Activated CD4-positive, alpha-beta T cell treated with anti-CD3 and anti-CD28 coated beads for 36 hours (primary cell): ENCODE measurements at regions not wholly inside any gene's neighbourhood (a gene's known extent, or its start where the extent isn't known, plus 50 kb on each side); places are given as distances from the start of the nearest gene placed in this dataset.

ENCODE experiments used
- ATAC-seq: fragments of 200-7000 bp; cut with Tn5 transposase; one replicate; pipeline ENCODE4 v1.10.0; 2021; ENCODE audit warnings: mild to moderate bottlenecking, moderate library complexity
- CTCF ChIA-PET: fragments of 350-600 bp; sonication (Branson Sonifier 250); formaldehyde crosslinking; loops from one replicate; lab custom pipeline; 2021; ENCODE audit warnings: antibody characterized with exemption; lab: Charles Lee
- POLR2A ChIA-PET: fragments of 350-600 bp; sonication (Branson Sonifier 250); formaldehyde crosslinking; loops from one replicate; lab custom pipeline; 2021; ENCODE audit warnings: antibody characterized with exemption, inconsistent platforms; lab: Charles Lee
- DNase-seq: peaks from one replicate; pipeline ENCODE4 v3.0.0-alpha.2; 2020
- H3K27ac Mint-ChIP-seq: one replicate; pipeline ENCODE4 v1.8.0; 2021; ENCODE audit warnings: mixed read lengths
- H3K27me3 Mint-ChIP-seq: one replicate; pipeline ENCODE4 v1.8.0; 2021; ENCODE audit warnings: mixed read lengths
- H3K36me3 Mint-ChIP-seq: one replicate; pipeline ENCODE4 v1.8.0; 2021; ENCODE audit warnings: low read depth, mixed read lengths
- H3K4me1 Mint-ChIP-seq: one replicate; pipeline ENCODE4 v1.8.0; 2021; ENCODE audit warnings: mixed read lengths
- H3K4me3 Mint-ChIP-seq: one replicate; pipeline ENCODE4 v1.8.0; 2021; ENCODE audit warnings: mild to moderate bottlenecking, moderate library complexity, mixed read lengths
- H3K9me3 Mint-ChIP-seq: one replicate; pipeline ENCODE4 v1.8.0; 2021; ENCODE audit warnings: low read depth, mixed read lengths
- intact Hi-C, 2 experiments: fragments of 100-400 bp; cut with DNase I in 1 of 2; cut with micrococcal nuclease in 1 of 2; formaldehyde crosslinking; loops; one replicate each; pipeline versions ENCODE4 v1.14.2 to v1.15.1; 2022 to 2024; cut with DNase I, micrococcal nuclease

- no peak for ATAC-seq
- POLR2A ChIA-PET, result no interaction called here
- intact Hi-C loops, result no loop called here
- H3K27ac Mint-ChIP-seq, result no peak overlapping the region
- no peak overlapping the region for H3K4me3 Mint-ChIP-seq
- no peaks in the 10 kb centered on the region for H3K27me3 Mint-ChIP-seq
- DNase-seq, result no peak
- no peaks in the 10 kb centered on the region for H3K4me1 Mint-ChIP-seq
- peaks cover 4% of the 10 kb centered on the region for H3K9me3 Mint-ChIP-seq
- CTCF ChIA-PET, result interaction anchor here (0.6 kb wide), 1 partner anchor 12 kb away, joined by 3 read pairs; no protein-coding TSS in a partner anchor
- H3K36me3 Mint-ChIP-seq, result no peaks in the 10 kb centered on the region
Measured at GRCh38 chr4:132269303-132269990, 879.6 kb upstream of the PCDH10 start.

- Mint-ChIP-seq H3K4me3 (no peak overlapping the region), H3K4me1 (no peaks in the 10 kb centered on the region), H3K9me3 (peaks cover 5% of the 10 kb centered on the region), H3K36me3 (no peaks in the 10 kb centered on the region), H3K27me3 (no peaks in the 10 kb centered on the region), H3K27ac (no peak overlapping the region)
- intact Hi-C loops, result no loop called here
- DNase-seq (no peak), ATAC-seq (no peak)
- POLR2A ChIA-PET, result no interaction called here
- CTCF ChIA-PET, result no interaction called here
Measured at GRCh38 chr4:132275583-132276121, 873.4 kb upstream of the PCDH10 start.

- no peaks in the 10 kb centered on the region for H3K27me3 Mint-ChIP-seq
- H3K27ac Mint-ChIP-seq, result no peak overlapping the region
- H3K9me3 Mint-ChIP-seq, result peaks cover 5% of the 10 kb centered on the region
- intact Hi-C loops, result no loop called here
- ChIA-PET POLR2A (no interaction called here), CTCF (no interaction called here)
- H3K4me3 Mint-ChIP-seq, result no peak overlapping the region
- H3K4me1 Mint-ChIP-seq, result no peaks in the 10 kb centered on the region
- no peak for DNase-seq
- ATAC-seq, result no peak
- H3K36me3 Mint-ChIP-seq, result no peaks in the 10 kb centered on the region
Measured at GRCh38 chr4:132276185-132276584, 872.9 kb upstream of the PCDH10 start.

- ATAC-seq (no peak), DNase-seq (no peak)
- POLR2A ChIA-PET, result no interaction called here
- Mint-ChIP-seq H3K4me1 (no peaks in the 10 kb centered on the region), H3K27ac (no peak overlapping the region), H3K36me3 (no peaks in the 10 kb centered on the region), H3K9me3 (peaks cover 5% of the 10 kb centered on the region), H3K4me3 (no peak overlapping the region), H3K27me3 (no peaks in the 10 kb centered on the region)
- intact Hi-C loops, result no loop called here
- CTCF ChIA-PET, result no interaction called here
Measured at GRCh38 chr4:132276989-132277388, 872.1 kb upstream of the PCDH10 start.

DNA sequence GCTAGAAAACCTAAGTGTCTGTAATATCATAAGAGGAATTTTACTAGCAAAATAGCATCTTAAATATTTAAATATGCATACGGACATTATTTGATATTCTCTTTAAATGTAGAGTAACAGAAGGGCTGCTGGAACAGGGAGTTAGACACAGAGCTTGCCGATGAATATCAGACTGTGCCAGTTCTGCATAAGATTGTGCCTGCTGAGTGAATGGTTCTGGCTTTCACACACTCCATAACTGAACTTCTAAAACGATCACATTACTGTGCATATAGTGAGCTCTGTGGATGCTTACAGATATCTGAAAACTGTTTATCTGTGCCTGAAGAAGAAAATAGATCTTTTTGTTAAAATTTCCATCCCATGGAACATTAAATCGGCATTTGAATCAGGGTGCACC, 867.4 kb upstream of the PCDH10 start:
- no peak overlapping the region for H3K4me3 Mint-ChIP-seq
- intact Hi-C loops, result no loop called here
- H3K27ac Mint-ChIP-seq, result no peak overlapping the region
- CTCF ChIA-PET, result no interaction called here
- H3K36me3 Mint-ChIP-seq, result no peaks in the 10 kb centered on the region
- DNase-seq (no peak), ATAC-seq (no peak)
- no peaks in the 10 kb centered on the region for H3K27me3 Mint-ChIP-seq
- H3K9me3 Mint-ChIP-seq, result peaks cover 2% of the 10 kb centered on the region
- POLR2A ChIA-PET, result no interaction called here
- no peaks in the 10 kb centered on the region for H3K4me1 Mint-ChIP-seq

DNA sequence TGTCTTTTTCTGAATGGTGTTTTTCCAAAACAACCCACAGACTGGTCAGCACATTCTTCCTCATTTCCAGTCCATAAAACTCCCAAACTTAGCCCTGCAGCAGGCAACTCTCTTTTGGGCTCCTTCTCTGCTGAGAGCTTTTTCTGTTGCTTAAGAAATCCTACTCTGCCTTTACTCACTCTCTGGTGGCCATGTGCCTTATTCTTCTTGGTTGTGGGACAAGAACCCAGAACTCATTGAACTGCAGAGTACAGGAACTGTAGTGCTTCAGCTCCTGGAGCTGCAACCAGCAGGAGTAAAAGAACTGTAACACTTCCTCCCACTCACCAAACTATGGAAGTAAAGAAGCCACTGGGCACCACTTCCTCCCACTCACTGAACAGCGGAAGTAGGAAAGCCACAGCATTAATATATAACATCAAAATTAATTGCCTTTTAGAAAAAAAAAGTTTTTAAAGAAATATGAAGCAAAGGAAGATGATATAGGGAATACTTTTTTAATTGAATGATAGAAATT, 864.1 kb upstream of the PCDH10 start:
- H3K9me3 Mint-ChIP-seq, result no peaks in the 10 kb centered on the region
- H3K4me3 Mint-ChIP-seq, result no peak overlapping the region
- DNase-seq (no peak), ATAC-seq (no peak)
- H3K27me3 Mint-ChIP-seq, result no peaks in the 10 kb centered on the region
- intact Hi-C loops, result no loop called here
- CTCF ChIA-PET, result no interaction called here
- POLR2A ChIA-PET, result no interaction called here
- no peaks in the 10 kb centered on the region for H3K36me3 Mint-ChIP-seq
- no peak overlapping the region for H3K27ac Mint-ChIP-seq
- no peaks in the 10 kb centered on the region for H3K4me1 Mint-ChIP-seq

- ATAC-seq, result no peak
- POLR2A ChIA-PET, result no interaction called here
- intact Hi-C loops, result no loop called here
- no peaks in the 10 kb centered on the region for H3K4me1 Mint-ChIP-seq
- H3K9me3 Mint-ChIP-seq, result no peaks in the 10 kb centered on the region
- no peak overlapping the region for H3K27ac Mint-ChIP-seq
- DNase-seq, result no peak
- no peaks in the 10 kb centered on the region for H3K36me3 Mint-ChIP-seq
- no peak overlapping the region for H3K4me3 Mint-ChIP-seq
- CTCF ChIA-PET, result interaction anchor here (0.6 kb wide), 1 partner anchor 362 kb away, joined by 3 read pairs; no protein-coding TSS in a partner anchor
- H3K27me3 Mint-ChIP-seq, result no peaks in the 10 kb centered on the region
Measured at GRCh38 chr4:132297346-132297745, 851.7 kb upstream of the PCDH10 start.

GRCh38 chr4:132299841-132300240, 849.3 kb upstream of the PCDH10 start:
- H3K36me3 Mint-ChIP-seq, result no peaks in the 10 kb centered on the region
- H3K27ac Mint-ChIP-seq, result no peak overlapping the region
- H3K27me3 Mint-ChIP-seq, result no peaks in the 10 kb centered on the region
- no peaks in the 10 kb centered on the region for H3K9me3 Mint-ChIP-seq
- no peaks in the 10 kb centered on the region for H3K4me1 Mint-ChIP-seq
- POLR2A ChIA-PET, result no interaction called here
- no peak overlapping the region for H3K4me3 Mint-ChIP-seq
- no peak for DNase-seq
- CTCF ChIA-PET, result no interaction called here
- intact Hi-C loops, result no loop called here
- ATAC-seq, result no peak

GRCh38 chr4:132312521-132312920, 836.6 kb upstream of the PCDH10 start:
- H3K9me3 Mint-ChIP-seq, result peaks cover 2% of the 10 kb centered on the region
- H3K4me3 Mint-ChIP-seq, result no peak overlapping the region
- no peaks in the 10 kb centered on the region for H3K4me1 Mint-ChIP-seq
- POLR2A ChIA-PET, result no interaction called here
- no peaks in the 10 kb centered on the region for H3K36me3 Mint-ChIP-seq
- ATAC-seq, result no peak
- no peak for DNase-seq
- CTCF ChIA-PET, result no interaction called here
- intact Hi-C loops, result no loop called here
- H3K27ac Mint-ChIP-seq, result no peak overlapping the region
- H3K27me3 Mint-ChIP-seq, result no peaks in the 10 kb centered on the region

GRCh38 chr4:132313852-132314251, 835.2 kb upstream of the PCDH10 start:
- intact Hi-C loops, result no loop called here
- H3K9me3 Mint-ChIP-seq, result no peaks in the 10 kb centered on the region
- no peaks in the 10 kb centered on the region for H3K36me3 Mint-ChIP-seq
- no peak overlapping the region for H3K4me3 Mint-ChIP-seq
- no peak for DNase-seq
- no peak overlapping the region for H3K27ac Mint-ChIP-seq
- POLR2A ChIA-PET, result no interaction called here
- CTCF ChIA-PET, result no interaction called here
- H3K27me3 Mint-ChIP-seq, result no peaks in the 10 kb centered on the region
- H3K4me1 Mint-ChIP-seq, result no peaks in the 10 kb centered on the region
- no peak for ATAC-seq

DNA sequence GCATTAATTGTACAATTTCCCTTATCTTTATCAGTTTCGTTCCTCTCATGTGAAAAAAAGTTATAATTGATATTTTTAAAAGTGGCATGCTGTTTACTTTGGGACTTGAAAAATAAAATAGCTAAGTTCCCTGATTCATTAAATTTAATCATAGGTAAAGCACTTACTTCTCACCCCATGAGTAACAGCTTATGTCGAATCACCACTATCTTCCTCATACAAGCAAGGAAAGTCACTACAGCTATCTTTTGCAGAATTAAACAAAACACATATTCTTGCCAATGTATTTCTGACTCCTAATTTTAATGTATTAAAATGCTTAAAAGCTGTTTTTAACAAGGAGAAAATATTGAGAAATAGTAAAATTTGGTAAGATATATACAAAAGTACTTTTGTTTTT, 832.4 kb upstream of the PCDH10 start:
- Mint-ChIP-seq H3K9me3 (peaks cover 2% of the 10 kb centered on the region), H3K36me3 (no peaks in the 10 kb centered on the region), H3K27me3 (no peaks in the 10 kb centered on the region), H3K4me1 (no peaks in the 10 kb centered on the region), H3K27ac (no peak overlapping the region), H3K4me3 (no peak overlapping the region)
- ChIA-PET POLR2A (no interaction called here), CTCF (no interaction called here)
- DNase-seq (no peak), ATAC-seq (no peak)
- intact Hi-C loops, result no loop called here

DNA sequence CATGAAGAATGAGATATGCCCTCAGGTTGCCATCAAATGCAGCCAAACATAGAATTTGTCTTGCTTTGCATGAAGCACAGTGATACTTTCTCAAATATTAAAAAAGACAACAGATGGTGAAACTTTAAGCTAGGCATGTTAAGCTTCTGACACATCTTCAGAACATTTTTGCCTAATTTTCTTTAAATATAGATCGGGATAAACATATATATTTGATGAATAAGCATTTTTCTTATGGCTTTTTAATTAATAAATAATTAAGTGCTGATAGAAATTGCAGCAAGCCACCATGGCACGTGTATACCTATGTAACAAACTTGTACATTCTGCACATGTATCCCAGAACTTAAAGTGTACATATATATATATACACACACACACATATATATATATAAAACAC, 831.2 kb upstream of the PCDH10 start:
- CTCF ChIA-PET, result no interaction called here
- H3K4me1 Mint-ChIP-seq, result no peaks in the 10 kb centered on the region
- H3K27me3 Mint-ChIP-seq, result no peaks in the 10 kb centered on the region
- no peaks in the 10 kb centered on the region for H3K36me3 Mint-ChIP-seq
- no peak overlapping the region for H3K27ac Mint-ChIP-seq
- POLR2A ChIA-PET, result no interaction called here
- ATAC-seq (no peak), DNase-seq (no peak)
- no peak overlapping the region for H3K4me3 Mint-ChIP-seq
- intact Hi-C loops, result no loop called here
- peaks cover 2% of the 10 kb centered on the region for H3K9me3 Mint-ChIP-seq
